ENCODE measurements at regions not wholly inside any gene's neighbourhood (a gene's known extent, or its start where the extent isn't known, plus 50 kb on each side); places are given as distances from the start of the nearest gene placed in this dataset.

GRCh38 chr13:61728471-61728870 lies 312.8 kb upstream of the PCDH20 start:
- H3K9me3 Mint-ChIP-seq = no peaks in the 10 kb centered on the region
- no peak for DNase-seq
- no peaks in the 10 kb centered on the region for H3K4me1 Mint-ChIP-seq
- H3K27ac Mint-ChIP-seq = no peak overlapping the region
- no peaks in the 10 kb centered on the region for H3K36me3 Mint-ChIP-seq (ENCODE audit: low read depth)
- TF ChIP-seq CTCF (IDR thresholded peaks at IDR 0.05) = no peak
- no peaks in the 10 kb centered on the region for H3K27me3 Mint-ChIP-seq (ENCODE audit: low read depth, poor library complexity)
- H3K4me3 Mint-ChIP-seq = no peak overlapping the region

GRCh38 chr13:61727767-61728166 lies 312.1 kb upstream of the PCDH20 start:
- H3K4me1 Mint-ChIP-seq = no peaks in the 10 kb centered on the region
- TF ChIP-seq CTCF (IDR thresholded peaks at IDR 0.05) = no peak
- no peaks in the 10 kb centered on the region for H3K36me3 Mint-ChIP-seq (ENCODE audit: low read depth)
- no peaks in the 10 kb centered on the region for H3K9me3 Mint-ChIP-seq
- no peak overlapping the region for H3K4me3 Mint-ChIP-seq
- DNase-seq = no peak
- H3K27ac Mint-ChIP-seq = no peak overlapping the region
- peaks cover under 1% of the 10 kb centered on the region for H3K27me3 Mint-ChIP-seq (ENCODE audit: low read depth, poor library complexity)

- Mint-ChIP-seq H3K36me3 (ENCODE audit: low read depth) (no peaks in the 10 kb centered on the region), H3K9me3 (no peaks in the 10 kb centered on the region), H3K4me3 (no peak overlapping the region), H3K4me1 (no peaks in the 10 kb centered on the region), H3K27ac (no peak overlapping the region), H3K27me3 (ENCODE audit: low read depth, poor library complexity) (peaks cover 3% of the 10 kb centered on the region)
- TF ChIP-seq CTCF (IDR thresholded peaks at IDR 0.05) = no peak
- DNase-seq = no peak
These were observed 310.2 kb upstream of the PCDH20 start for GRCh38 chr13:61725806-61726205.

- H3K4me3 Mint-ChIP-seq = no peak overlapping the region
- H3K9me3 Mint-ChIP-seq = no peaks in the 10 kb centered on the region
- H3K4me1 Mint-ChIP-seq = no peaks in the 10 kb centered on the region
- H3K27ac Mint-ChIP-seq = no peak overlapping the region
- no peaks in the 10 kb centered on the region for H3K36me3 Mint-ChIP-seq (ENCODE audit: low read depth)
- DNase-seq = no peak
- H3K27me3 Mint-ChIP-seq (ENCODE audit: low read depth, poor library complexity) = peaks cover 3% of the 10 kb centered on the region
- TF ChIP-seq CTCF (IDR thresholded peaks at IDR 0.05) = no peak
These were observed 306.5 kb upstream of the PCDH20 start for GRCh38 chr13:61722119-61722518.

- Mint-ChIP-seq H3K9me3 (no peaks in the 10 kb centered on the region), H3K4me1 (no peaks in the 10 kb centered on the region), H3K27ac (no peak overlapping the region), H3K36me3 (ENCODE audit: low read depth) (no peaks in the 10 kb centered on the region), H3K27me3 (ENCODE audit: low read depth, poor library complexity) (peaks cover 3% of the 10 kb centered on the region), H3K4me3 (no peak overlapping the region)
- DNase-seq = no peak
- no peak for TF ChIP-seq CTCF (IDR thresholded peaks at IDR 0.05)
These were observed 297.0 kb upstream of the PCDH20 start for GRCh38 chr13:61712621-61713020.

GRCh38 chr13:61709258-61709657 lies 293.6 kb upstream of the PCDH20 start:
- H3K27me3 Mint-ChIP-seq (ENCODE audit: low read depth, poor library complexity) = peaks cover 3% of the 10 kb centered on the region
- peaks cover 8% of the 10 kb centered on the region for H3K9me3 Mint-ChIP-seq
- H3K4me1 Mint-ChIP-seq = no peaks in the 10 kb centered on the region
- H3K4me3 Mint-ChIP-seq = no peak overlapping the region
- H3K27ac Mint-ChIP-seq = no peak overlapping the region
- no peaks in the 10 kb centered on the region for H3K36me3 Mint-ChIP-seq (ENCODE audit: low read depth)
- no peak for DNase-seq
- no peak for TF ChIP-seq CTCF (IDR thresholded peaks at IDR 0.05)
